ENCODE measurements at regions not wholly inside any gene's neighbourhood (a gene's known extent, or its start where the extent isn't known, plus 50 kb on each side); places are given as distances from the start of the nearest gene placed in this dataset.

DNA sequence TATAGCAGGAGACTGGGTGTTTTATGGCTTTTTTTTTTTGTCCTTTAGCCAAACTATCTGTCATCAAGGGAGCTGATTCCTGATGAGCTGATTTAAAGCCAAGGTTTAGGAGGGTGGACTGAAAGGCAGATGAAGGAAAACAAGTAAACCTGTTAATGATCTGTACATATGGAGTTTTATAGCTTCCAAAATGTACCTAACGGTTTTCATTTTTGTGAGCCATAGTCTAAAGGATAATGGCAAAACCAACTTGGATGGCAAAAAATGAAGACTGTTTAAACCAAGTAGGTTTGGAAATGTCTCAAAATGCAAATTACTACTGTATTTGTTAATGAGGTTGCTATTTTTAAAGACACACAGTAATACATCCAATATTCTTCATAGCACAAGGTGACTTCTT is 281.5 kb downstream of the YTHDC2 start:
- no peak overlapping the region for H3K27ac ChIP-seq
- TF ChIP-seq, protein P1, sequence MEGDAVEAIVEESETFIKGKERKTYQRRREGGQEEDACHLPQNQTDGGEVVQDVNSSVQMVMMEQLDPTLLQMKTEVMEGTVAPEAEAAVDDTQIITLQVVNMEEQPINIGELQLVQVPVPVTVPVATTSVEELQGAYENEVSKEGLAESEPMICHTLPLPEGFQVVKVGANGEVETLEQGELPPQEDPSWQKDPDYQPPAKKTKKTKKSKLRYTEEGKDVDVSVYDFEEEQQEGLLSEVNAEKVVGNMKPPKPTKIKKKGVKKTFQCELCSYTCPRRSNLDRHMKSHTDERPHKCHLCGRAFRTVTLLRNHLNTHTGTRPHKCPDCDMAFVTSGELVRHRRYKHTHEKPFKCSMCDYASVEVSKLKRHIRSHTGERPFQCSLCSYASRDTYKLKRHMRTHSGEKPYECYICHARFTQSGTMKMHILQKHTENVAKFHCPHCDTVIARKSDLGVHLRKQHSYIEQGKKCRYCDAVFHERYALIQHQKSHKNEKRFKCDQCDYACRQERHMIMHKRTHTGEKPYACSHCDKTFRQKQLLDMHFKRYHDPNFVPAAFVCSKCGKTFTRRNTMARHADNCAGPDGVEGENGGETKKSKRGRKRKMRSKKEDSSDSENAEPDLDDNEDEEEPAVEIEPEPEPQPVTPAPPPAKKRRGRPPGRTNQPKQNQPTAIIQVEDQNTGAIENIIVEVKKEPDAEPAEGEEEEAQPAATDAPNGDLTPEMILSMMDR (conservative IDR thresholded peaks at IDR 0.05) = no peak

DNA sequence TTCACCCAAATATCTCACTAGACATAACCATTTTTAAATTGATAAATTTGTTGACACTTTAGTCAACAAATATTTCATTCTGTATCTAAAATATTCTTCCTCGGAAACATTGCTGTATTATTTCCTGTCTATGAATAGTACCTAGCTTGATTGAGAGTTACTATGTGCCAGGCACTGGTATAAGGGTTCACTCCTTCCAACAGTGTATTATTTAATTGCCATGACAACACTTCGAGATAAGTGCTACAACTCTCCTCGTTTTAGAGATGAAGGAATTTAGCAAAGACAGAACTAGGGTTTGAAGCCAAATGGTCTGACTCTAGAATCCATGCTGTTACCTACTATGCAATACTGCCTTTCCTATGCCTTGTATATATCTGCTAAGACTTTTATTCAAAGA is 287.2 kb downstream of the YTHDC2 start:
- no peak overlapping the region for H3K27ac ChIP-seq
- TF ChIP-seq, protein P1 (conservative IDR thresholded peaks at IDR 0.05) = no peak

DNA sequence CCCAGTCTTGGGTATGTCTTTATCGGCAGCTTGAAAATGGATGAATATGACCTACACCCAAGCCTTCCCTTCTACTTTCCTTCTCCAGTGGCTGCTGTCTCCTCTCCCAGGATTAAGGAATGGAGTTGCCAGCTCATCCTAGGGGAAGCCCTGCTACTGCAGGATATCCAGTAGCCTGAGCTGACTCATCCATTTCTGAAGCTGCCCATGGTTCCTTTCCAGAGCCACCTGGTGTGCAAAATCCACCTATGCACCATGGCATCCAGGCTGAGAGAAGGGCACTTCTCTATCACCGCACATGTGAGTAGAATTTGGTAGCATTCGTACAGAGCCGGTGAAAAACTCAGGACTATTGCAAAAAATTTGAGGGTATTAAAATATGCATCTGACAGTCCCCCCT is 290.8 kb downstream of the YTHDC2 start:
- H3K27ac ChIP-seq = no peak overlapping the region
- TF ChIP-seq, protein P1 (conservative IDR thresholded peaks at IDR 0.05) = peak; percentile 15; the same call in 1 of the 2 replicates

DNA sequence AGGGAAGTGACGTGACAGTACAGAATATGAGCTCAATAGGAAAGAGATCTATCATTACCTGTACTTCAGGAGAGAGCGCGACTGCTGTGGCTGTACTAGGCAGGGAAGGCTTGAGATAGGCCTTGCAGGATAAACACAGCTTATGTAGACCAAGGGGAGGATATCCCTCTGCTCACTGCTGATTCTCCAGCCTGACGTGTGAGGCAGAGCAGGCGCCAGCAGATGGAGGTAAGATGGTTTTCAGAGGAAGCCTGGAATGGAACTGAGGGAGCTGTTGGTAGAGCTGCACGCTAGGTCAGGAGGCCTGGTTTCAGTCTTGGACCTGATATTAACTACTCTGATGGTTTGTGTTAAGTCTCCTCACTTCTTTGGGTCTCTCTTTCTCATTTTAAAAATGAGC is 291.4 kb downstream of the YTHDC2 start:
- TF ChIP-seq, protein P1 (conservative IDR thresholded peaks at IDR 0.05) = no peak

DNA sequence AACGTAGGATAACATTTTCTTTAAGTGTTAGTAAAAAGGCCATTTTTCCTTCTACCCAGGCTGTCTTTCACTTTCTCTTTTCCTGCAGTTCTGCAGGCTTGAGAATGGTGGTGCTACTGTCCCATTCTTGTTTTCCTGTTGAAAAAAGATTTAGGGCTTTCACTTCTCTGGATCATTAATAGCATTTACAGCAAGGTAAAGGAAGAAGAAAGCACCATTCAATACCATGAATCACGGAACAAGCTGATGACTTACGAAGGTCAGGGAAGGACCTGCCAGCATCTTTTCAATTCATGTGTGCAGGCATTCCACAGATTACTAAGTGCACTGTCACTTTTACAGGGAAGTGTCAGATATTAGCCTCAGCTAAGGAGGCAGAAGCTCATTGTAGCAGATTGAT is 292.8 kb downstream of the YTHDC2 start:
- TF ChIP-seq, protein P1 (conservative IDR thresholded peaks at IDR 0.05) = peak; percentile 83
- peak overlapping the region; percentile 52 for H3K27ac ChIP-seq

More for the DNA sequence above, 291.4 kb downstream of the YTHDC2 start:
- H3K27ac ChIP-seq = no peak overlapping the region

DNA sequence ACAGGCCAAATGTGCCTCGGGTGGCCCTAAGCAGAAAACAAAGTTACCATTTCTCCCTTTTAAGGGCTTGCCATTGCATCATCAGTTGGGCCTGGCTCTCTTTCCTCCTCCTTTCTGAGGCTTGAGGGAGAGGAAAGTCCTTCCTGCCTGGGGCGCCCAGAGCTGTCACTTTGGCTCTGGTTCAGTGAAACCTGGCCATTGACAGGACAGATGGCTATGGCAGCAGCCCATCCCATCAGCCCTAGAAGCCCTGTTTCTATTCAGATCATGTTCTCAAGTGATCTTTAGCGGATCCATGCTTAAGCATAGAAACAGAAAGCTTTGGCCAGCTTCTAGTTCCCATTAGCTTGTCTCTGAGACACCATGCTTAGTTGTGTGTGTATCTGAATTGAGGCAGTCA is 293.4 kb downstream of the YTHDC2 start:
- TF ChIP-seq, protein P1 (conservative IDR thresholded peaks at IDR 0.05) = no peak
- H3K27ac ChIP-seq = peak overlapping the region; percentile 52

DNA sequence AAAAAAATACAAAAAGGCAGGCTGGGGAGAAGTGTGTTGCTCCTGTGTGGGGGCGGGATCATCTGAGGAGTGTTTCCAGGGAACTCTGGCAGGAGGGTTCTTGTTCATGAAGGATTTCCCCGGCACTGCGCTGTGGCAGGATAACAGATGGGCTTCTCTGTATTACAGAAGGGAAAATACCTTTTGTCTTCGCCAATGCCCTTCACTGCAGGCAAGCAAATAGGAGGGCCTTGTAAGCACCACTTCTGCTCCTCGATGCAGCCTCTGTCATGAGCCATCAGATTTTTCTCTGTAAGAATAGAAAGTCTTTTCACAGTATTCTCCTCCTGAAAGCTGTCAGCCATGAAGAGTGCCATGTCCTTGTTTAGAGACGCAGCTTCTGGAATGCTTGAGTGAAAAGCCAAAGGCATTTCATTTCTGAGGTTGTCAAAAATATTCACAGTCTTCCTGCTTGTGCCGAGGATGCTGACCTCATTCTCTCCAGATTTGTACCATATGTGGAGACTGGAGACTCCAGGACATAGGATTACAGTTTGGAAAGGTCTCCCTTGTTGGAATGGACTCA is 294.0 kb downstream of the YTHDC2 start:
- peak overlapping the region; percentile 52; the same call in 1 of the 2 replicates for H3K27ac ChIP-seq
- TF ChIP-seq, protein P1 (conservative IDR thresholded peaks at IDR 0.05) = no peak

Data from VCaP (cell line).